Parathyroid adenoma (tissue), 2 donors: ENCODE measurements at regions not wholly inside any gene's neighbourhood (a gene's known extent, or its start where the extent isn't known, plus 50 kb on each side); places are given as distances from the start of the nearest gene placed in this dataset.

Experiments used
- H2AFZ ChIP-seq: fragments of 300-600 bp; sonication (generic); one replicate; pipeline ENCODE4 v1.7.0; 2017; ENCODE audit warnings: antibody characterized with exemption, mild to moderate bottlenecking
- H3K27ac ChIP-seq: fragments of 300-600 bp; sonication (generic); one replicate; pipeline ENCODE4 v1.7.0; 2017
- H3K27me3 ChIP-seq: fragments of 300-600 bp; sonication (generic); one replicate; pipeline ENCODE4 v1.7.0; 2017; ENCODE audit warnings: low read length; ENCODE audit not compliant: control insufficient read depth, insufficient read depth
- H3K36me3 ChIP-seq: fragments of 300-600 bp; sonication (generic); one replicate; pipeline ENCODE4 v1.7.0; 2017; ENCODE audit warnings: low read length; ENCODE audit not compliant: control insufficient read depth, insufficient read depth
- H3K4me1 ChIP-seq: fragments of 300-600 bp; sonication (generic); one replicate; pipeline ENCODE4 v1.7.0; 2017; ENCODE audit warnings: control low read depth
- H3K4me2 ChIP-seq: fragments of 300-600 bp; sonication (generic); one replicate; pipeline ENCODE4 v1.7.0; 2017; ENCODE audit warnings: low read length
- H3K4me3 ChIP-seq: fragments of 300-600 bp; sonication (generic); one replicate; pipeline ENCODE4 v1.7.0; 2017; ENCODE audit warnings: low read depth, low read length
- H3K79me2 ChIP-seq: fragments of 300-600 bp; sonication (generic); one replicate; pipeline ENCODE4 v1.7.0; 2017; ENCODE audit warnings: control low read depth
- H3K9ac ChIP-seq: fragments of 300-600 bp; sonication (generic); one replicate; pipeline ENCODE4 v1.7.0; 2017; ENCODE audit warnings: mild to moderate bottlenecking
- H3K9me3 ChIP-seq: fragments of 300-600 bp; sonication (generic); one replicate; pipeline ENCODE4 v1.7.0; 2017; ENCODE audit warnings: low read length; ENCODE audit not compliant: control insufficient read depth
- CTCF ChIP-seq: fragments of 300-600 bp; sonication (generic); IDR thresholded peaks from one replicate; pipeline ENCODE4 v1.7.0; 2017; ENCODE audit warnings: antibody characterized with exemption, mild to moderate bottlenecking
- donor health status: primary hyperparathyroidism.

- H3K9me3 ChIP-seq, result no peaks in the 10 kb centered on the region
- H3K4me2 ChIP-seq, result no peak overlapping the region
- H2AFZ ChIP-seq, result no peak overlapping the region
- no peak overlapping the region for H3K9ac ChIP-seq
- no peak overlapping the region for H3K27ac ChIP-seq
- no peak for TF ChIP-seq CTCF
- no peaks in the 10 kb centered on the region for H3K36me3 ChIP-seq
- no peaks in the 10 kb centered on the region for H3K27me3 ChIP-seq
- no peak overlapping the region for H3K4me3 ChIP-seq
- H3K4me1 ChIP-seq, result no peaks in the 10 kb centered on the region
- H3K79me2 ChIP-seq, result no peaks in the 10 kb centered on the region
Observed at GRCh38 chr12:132422040-132422380, 67.9 kb upstream of the FBRSL1 start.

GRCh38 chr12:132419631-132420246 is 70.2 kb upstream of the FBRSL1 start:
- Histone ChIP-seq H3K36me3 (no peaks in the 10 kb centered on the region), H3K9me3 (no peaks in the 10 kb centered on the region), H2AFZ (no peak overlapping the region), H3K4me3 (no peak overlapping the region), H3K4me2 (no peak overlapping the region), H3K9ac (no peak overlapping the region), H3K4me1 (no peaks in the 10 kb centered on the region), H3K79me2 (no peaks in the 10 kb centered on the region), H3K27me3 (no peaks in the 10 kb centered on the region), H3K27ac (no peak overlapping the region)
- TF ChIP-seq CTCF, result no peak

GRCh38 chr12:132418393-132418925 is 71.5 kb upstream of the FBRSL1 start:
- Histone ChIP-seq H3K27ac (no peak overlapping the region), H3K79me2 (no peaks in the 10 kb centered on the region), H2AFZ (no peak overlapping the region), H3K4me2 (no peak overlapping the region), H3K9me3 (no peaks in the 10 kb centered on the region), H3K9ac (no peak overlapping the region), H3K27me3 (no peaks in the 10 kb centered on the region), H3K4me3 (no peak overlapping the region), H3K4me1 (no peaks in the 10 kb centered on the region), H3K36me3 (no peaks in the 10 kb centered on the region)
- TF ChIP-seq CTCF, result no peak

GRCh38 chr12:132417741-132418140 is 72.2 kb upstream of the FBRSL1 start:
- no peak overlapping the region for H3K27ac ChIP-seq
- H3K27me3 ChIP-seq, result no peaks in the 10 kb centered on the region

More at GRCh38 chr12:132417741-132418140, 72.2 kb upstream of the FBRSL1 start:
- Histone ChIP-seq H2AFZ (no peak overlapping the region), H3K4me3 (no peak overlapping the region), H3K79me2 (no peaks in the 10 kb centered on the region), H3K4me1 (no peaks in the 10 kb centered on the region), H3K9ac (no peak overlapping the region), H3K36me3 (no peaks in the 10 kb centered on the region), H3K9me3 (no peaks in the 10 kb centered on the region), H3K4me2 (no peak overlapping the region)
- TF ChIP-seq CTCF, result no peak
